ENCODE measurements at regions not wholly inside any gene's neighbourhood (a gene's known extent, or its start where the extent isn't known, plus 50 kb on each side); places are given as distances from the start of the nearest gene placed in this dataset.

GRCh38 chr1:228810395-228810758, 75.1 kb downstream of the RHOU start:
- Histone ChIP-seq H3K27me3 (ENCODE audit: insufficient read depth, low read length) (no peaks in the 10 kb centered on the region), H3K4me3 (ENCODE audit: low read length) (no peak overlapping the region), H3K9me3 (ENCODE audit: insufficient read depth, low read depth, low read length) (no peaks in the 10 kb centered on the region), H3K9ac (ENCODE audit: low read depth, low read length) (no peak overlapping the region), H3K36me3 (ENCODE audit: insufficient read depth, low read depth, low read length) (no peaks in the 10 kb centered on the region), H3K27ac (ENCODE audit: low read length) (no peak overlapping the region), H3K4me1 (ENCODE audit: insufficient read depth, low read length) (peaks cover 24% of the 10 kb centered on the region)

- no peaks in the 10 kb centered on the region for H3K9me3 ChIP-seq (ENCODE audit: insufficient read depth, low read depth, low read length)
- H3K27me3 ChIP-seq (ENCODE audit: insufficient read depth, low read length), result no peaks in the 10 kb centered on the region
- no peak overlapping the region for H3K9ac ChIP-seq (ENCODE audit: low read depth, low read length)
- H3K36me3 ChIP-seq (ENCODE audit: insufficient read depth, low read depth, low read length), result no peaks in the 10 kb centered on the region
- H3K27ac ChIP-seq (ENCODE audit: low read length), result no peak overlapping the region
- H3K4me1 ChIP-seq (ENCODE audit: insufficient read depth, low read length), result peaks cover 22% of the 10 kb centered on the region
- no peak overlapping the region for H3K4me3 ChIP-seq (ENCODE audit: low read length)
Measured at GRCh38 chr1:228810878-228811711, 75.8 kb downstream of the RHOU start.

GRCh38 chr1:228811712-228812305, 76.5 kb downstream of the RHOU start:
- no peak overlapping the region for H3K9ac ChIP-seq (ENCODE audit: low read depth, low read length)
- no peaks in the 10 kb centered on the region for H3K9me3 ChIP-seq (ENCODE audit: insufficient read depth, low read depth, low read length)
- H3K27me3 ChIP-seq (ENCODE audit: insufficient read depth, low read length), result no peaks in the 10 kb centered on the region
- no peak overlapping the region for H3K27ac ChIP-seq (ENCODE audit: low read length)
- H3K36me3 ChIP-seq (ENCODE audit: insufficient read depth, low read depth, low read length), result no peaks in the 10 kb centered on the region
- H3K4me3 ChIP-seq (ENCODE audit: low read length), result no peak overlapping the region
- peaks cover 22% of the 10 kb centered on the region for H3K4me1 ChIP-seq (ENCODE audit: insufficient read depth, low read length)

GRCh38 chr1:228812961-228813360, 77.7 kb downstream of the RHOU start:
- no peaks in the 10 kb centered on the region for H3K27me3 ChIP-seq (ENCODE audit: insufficient read depth, low read length)
- H3K9me3 ChIP-seq (ENCODE audit: insufficient read depth, low read depth, low read length), result no peaks in the 10 kb centered on the region
- peaks cover 22% of the 10 kb centered on the region for H3K4me1 ChIP-seq (ENCODE audit: insufficient read depth, low read length)
- H3K27ac ChIP-seq (ENCODE audit: low read length), result no peak overlapping the region
- H3K36me3 ChIP-seq (ENCODE audit: insufficient read depth, low read depth, low read length), result no peaks in the 10 kb centered on the region
- no peak overlapping the region for H3K4me3 ChIP-seq (ENCODE audit: low read length)
- no peak overlapping the region for H3K9ac ChIP-seq (ENCODE audit: low read depth, low read length)

- no peak overlapping the region for H3K9ac ChIP-seq (ENCODE audit: low read depth, low read length)
- no peak overlapping the region for H3K4me3 ChIP-seq (ENCODE audit: low read length)
- no peaks in the 10 kb centered on the region for H3K9me3 ChIP-seq (ENCODE audit: insufficient read depth, low read depth, low read length)
- H3K36me3 ChIP-seq (ENCODE audit: insufficient read depth, low read depth, low read length), result no peaks in the 10 kb centered on the region
- H3K27me3 ChIP-seq (ENCODE audit: insufficient read depth, low read length), result no peaks in the 10 kb centered on the region
- H3K4me1 ChIP-seq (ENCODE audit: insufficient read depth, low read length), result peaks cover 18% of the 10 kb centered on the region
- H3K27ac ChIP-seq (ENCODE audit: low read length), result no peak overlapping the region
Measured at GRCh38 chr1:228814176-228814575, 78.9 kb downstream of the RHOU start.

- Histone ChIP-seq H3K27ac (ENCODE audit: low read length) (no peak overlapping the region), H3K4me1 (ENCODE audit: insufficient read depth, low read length) (no peaks in the 10 kb centered on the region), H3K9me3 (ENCODE audit: insufficient read depth, low read depth, low read length) (no peaks in the 10 kb centered on the region), H3K36me3 (ENCODE audit: insufficient read depth, low read depth, low read length) (no peaks in the 10 kb centered on the region), H3K4me3 (ENCODE audit: low read length) (no peak overlapping the region), H3K27me3 (ENCODE audit: insufficient read depth, low read length) (no peaks in the 10 kb centered on the region), H3K9ac (ENCODE audit: low read depth, low read length) (no peak overlapping the region)
Measured at GRCh38 chr1:228818296-228818695, 83.0 kb downstream of the RHOU start.

GRCh38 chr1:228818928-228819630, 83.8 kb downstream of the RHOU start:
- Histone ChIP-seq H3K27me3 (ENCODE audit: insufficient read depth, low read length) (no peaks in the 10 kb centered on the region), H3K36me3 (ENCODE audit: insufficient read depth, low read depth, low read length) (no peaks in the 10 kb centered on the region), H3K9me3 (ENCODE audit: insufficient read depth, low read depth, low read length) (no peaks in the 10 kb centered on the region), H3K4me3 (ENCODE audit: low read length) (no peak overlapping the region), H3K9ac (ENCODE audit: low read depth, low read length) (no peak overlapping the region), H3K4me1 (ENCODE audit: insufficient read depth, low read length) (no peaks in the 10 kb centered on the region), H3K27ac (ENCODE audit: low read length) (no peak overlapping the region)

GRCh38 chr1:228821252-228821651, 86.0 kb downstream of the RHOU start:
- Histone ChIP-seq H3K36me3 (ENCODE audit: insufficient read depth, low read depth, low read length) (no peaks in the 10 kb centered on the region), H3K27ac (ENCODE audit: low read length) (no peak overlapping the region), H3K9ac (ENCODE audit: low read depth, low read length) (no peak overlapping the region), H3K4me1 (ENCODE audit: insufficient read depth, low read length) (peaks cover under 1% of the 10 kb centered on the region; the same call in 1 of the 2 replicates), H3K4me3 (ENCODE audit: low read length) (no peak overlapping the region), H3K27me3 (ENCODE audit: insufficient read depth, low read length) (no peaks in the 10 kb centered on the region), H3K9me3 (ENCODE audit: insufficient read depth, low read depth, low read length) (no peaks in the 10 kb centered on the region)

GRCh38 chr1:228823200-228823599, 87.9 kb downstream of the RHOU start:
- H3K9me3 ChIP-seq (ENCODE audit: insufficient read depth, low read depth, low read length), result no peaks in the 10 kb centered on the region
- peaks cover 10% of the 10 kb centered on the region for H3K4me1 ChIP-seq (ENCODE audit: insufficient read depth, low read length)
- no peaks in the 10 kb centered on the region for H3K27me3 ChIP-seq (ENCODE audit: insufficient read depth, low read length)
- no peak overlapping the region for H3K9ac ChIP-seq (ENCODE audit: low read depth, low read length)
- no peak overlapping the region for H3K27ac ChIP-seq (ENCODE audit: low read length)
- H3K36me3 ChIP-seq (ENCODE audit: insufficient read depth, low read depth, low read length), result no peaks in the 10 kb centered on the region
- H3K4me3 ChIP-seq (ENCODE audit: low read length), result no peak overlapping the region

GRCh38 chr1:228824366-228824765, 89.1 kb downstream of the RHOU start:
- H3K27ac ChIP-seq (ENCODE audit: low read length), result no peak overlapping the region

GRCh38 chr1:228825041-228825440, 89.8 kb downstream of the RHOU start:
- H3K9me3 ChIP-seq (ENCODE audit: insufficient read depth, low read depth, low read length), result no peaks in the 10 kb centered on the region
- H3K27me3 ChIP-seq (ENCODE audit: insufficient read depth, low read length), result no peaks in the 10 kb centered on the region
- H3K36me3 ChIP-seq (ENCODE audit: insufficient read depth, low read depth, low read length), result no peaks in the 10 kb centered on the region
- no peak overlapping the region for H3K27ac ChIP-seq (ENCODE audit: low read length)
- H3K9ac ChIP-seq (ENCODE audit: low read depth, low read length), result no peak overlapping the region
- H3K4me1 ChIP-seq (ENCODE audit: insufficient read depth, low read length), result peaks cover 13% of the 10 kb centered on the region
- H3K4me3 ChIP-seq (ENCODE audit: low read length), result no peak overlapping the region

More at GRCh38 chr1:228824366-228824765, 89.1 kb downstream of the RHOU start:
- Histone ChIP-seq H3K36me3 (ENCODE audit: insufficient read depth, low read depth, low read length) (no peaks in the 10 kb centered on the region), H3K9me3 (ENCODE audit: insufficient read depth, low read depth, low read length) (no peaks in the 10 kb centered on the region), H3K4me1 (ENCODE audit: insufficient read depth, low read length) (peaks cover 10% of the 10 kb centered on the region), H3K4me3 (ENCODE audit: low read length) (no peak overlapping the region), H3K9ac (ENCODE audit: low read depth, low read length) (no peak overlapping the region), H3K27me3 (ENCODE audit: insufficient read depth, low read length) (no peaks in the 10 kb centered on the region)
